ENCODE measurements at regions not wholly inside any gene's neighbourhood (a gene's known extent, or its start where the extent isn't known, plus 50 kb on each side); places are given as distances from the start of the nearest gene placed in this dataset.

DNA sequence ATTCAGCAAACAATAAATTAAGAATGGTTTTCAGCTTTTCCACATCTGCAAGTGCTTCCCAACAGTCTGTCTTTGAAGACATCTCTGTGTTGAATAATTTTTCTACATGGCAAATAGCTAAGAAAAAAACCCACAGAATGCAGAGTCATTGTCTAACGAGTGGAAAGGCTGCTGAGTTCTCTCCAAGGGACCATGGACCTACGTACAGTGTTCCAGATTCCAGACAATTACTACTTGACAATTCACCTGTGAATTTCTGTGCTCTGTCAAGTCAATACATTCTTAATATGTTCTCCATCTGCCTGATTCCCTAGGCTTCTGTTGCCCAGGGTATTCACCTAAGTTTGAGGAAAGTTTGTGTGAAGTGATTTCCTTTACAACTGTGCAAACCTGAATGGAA lies 83.8 kb upstream of the CA10 start:
- TF ChIP-seq, protein P1, sequence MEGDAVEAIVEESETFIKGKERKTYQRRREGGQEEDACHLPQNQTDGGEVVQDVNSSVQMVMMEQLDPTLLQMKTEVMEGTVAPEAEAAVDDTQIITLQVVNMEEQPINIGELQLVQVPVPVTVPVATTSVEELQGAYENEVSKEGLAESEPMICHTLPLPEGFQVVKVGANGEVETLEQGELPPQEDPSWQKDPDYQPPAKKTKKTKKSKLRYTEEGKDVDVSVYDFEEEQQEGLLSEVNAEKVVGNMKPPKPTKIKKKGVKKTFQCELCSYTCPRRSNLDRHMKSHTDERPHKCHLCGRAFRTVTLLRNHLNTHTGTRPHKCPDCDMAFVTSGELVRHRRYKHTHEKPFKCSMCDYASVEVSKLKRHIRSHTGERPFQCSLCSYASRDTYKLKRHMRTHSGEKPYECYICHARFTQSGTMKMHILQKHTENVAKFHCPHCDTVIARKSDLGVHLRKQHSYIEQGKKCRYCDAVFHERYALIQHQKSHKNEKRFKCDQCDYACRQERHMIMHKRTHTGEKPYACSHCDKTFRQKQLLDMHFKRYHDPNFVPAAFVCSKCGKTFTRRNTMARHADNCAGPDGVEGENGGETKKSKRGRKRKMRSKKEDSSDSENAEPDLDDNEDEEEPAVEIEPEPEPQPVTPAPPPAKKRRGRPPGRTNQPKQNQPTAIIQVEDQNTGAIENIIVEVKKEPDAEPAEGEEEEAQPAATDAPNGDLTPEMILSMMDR (conservative IDR thresholded peaks at IDR 0.05 in 1 of 2, IDR thresholded peaks at IDR 0.05 in 1 of 2; ENCODE audit: low read depth in 1 of 2, low read length in 2 of 2), result no peak
- no peak for TF ChIP-seq EZH2 (IDR thresholded peaks at IDR 0.05; ENCODE audit: low read length, missing control alignments)
